OCI-LY7 (cell line): ENCODE measurements at regions not wholly inside any gene's neighbourhood (a gene's known extent, or its start where the extent isn't known, plus 50 kb on each side); places are given as distances from the start of the nearest gene placed in this dataset.
A peak's percentile ranks its signal among the peaks of the same experiment; 100 is the strongest.

Experiments used
- BruUV-seq: library from RNA; stranded (reverse); fragments of 400-500 nt; replicated peaks from 2 replicates; lab custom pipeline; 2021; lab: Mats Ljungman, UMichigan
- CTCF ChIA-PET: fragments of 300-600 bp; sonication (Branson Sonifier 250); formaldehyde crosslinking; loops from one replicate; lab custom pipeline; 2022; ENCODE audit warnings: antibody characterized with exemption; ENCODE audit not compliant: unreplicated experiment; lab: Charles Lee
- POLR2A ChIA-PET: fragments of 300-600 bp; sonication (Branson Sonifier 250); formaldehyde crosslinking; loops from one replicate; lab custom pipeline; 2022; ENCODE audit warnings: antibody characterized with exemption; lab: Charles Lee
- DNase-seq: peaks from one replicate; pipeline ENCODE4 v3.0.0-alpha.2; 2015; ENCODE audit warnings: low spot score
- H2AFZ ChIP-seq: fragments of 200-600 bp; sonication (generic), shearing (Covaris generic); 2 replicates; pipeline ENCODE4 v1.6.1; 2014; ENCODE audit warnings: mild to moderate bottlenecking, antibody characterized with exemption, low read length, moderate library complexity
- H3K27ac ChIP-seq: fragments of 200-600 bp; sonication (generic); 2 replicates; pipeline ENCODE4 v1.5.1; 2014; ENCODE audit warnings: mixed run types, low read depth, mild to moderate bottlenecking, moderate library complexity, low read length, inconsistent platforms; ENCODE audit not compliant: poor library complexity, severe bottlenecking
- H3K36me3 ChIP-seq: fragments of 200-600 bp; sonication (generic); 2 replicates; pipeline ENCODE4 v1.6.1; 2014; ENCODE audit warnings: mild to moderate bottlenecking, antibody characterized with exemption, low read length, moderate library complexity, mixed read lengths; ENCODE audit not compliant: insufficient read depth
- H3K4me1 ChIP-seq: fragments of 200-600 bp; sonication (generic); 2 replicates; pipeline ENCODE4 v1.5.1; 2014; ENCODE audit warnings: mild to moderate bottlenecking, low read length; ENCODE audit not compliant: insufficient read depth, poor library complexity, severe bottlenecking
- H3K4me2 ChIP-seq: fragments of 200-600 bp; sonication (generic); 2 replicates; pipeline ENCODE4 v1.6.1; 2014; ENCODE audit warnings: mild to moderate bottlenecking, low read length
- H3K4me3 ChIP-seq: fragments of 200-600 bp; sonication (generic); 2 replicates; pipeline ENCODE4 v1.5.1; 2014; ENCODE audit warnings: mild to moderate bottlenecking, low read depth, low read length; ENCODE audit not compliant: poor library complexity, severe bottlenecking
- H3K79me2 ChIP-seq: fragments of 200-600 bp; sonication (generic); 2 replicates; pipeline ENCODE4 v1.6.1; 2016; ENCODE audit warnings: low read depth, mild to moderate bottlenecking, low read length, moderate library complexity, mixed read lengths; ENCODE audit not compliant: insufficient read depth
- H3K9me2 ChIP-seq: fragments of 200-600 bp; sonication (generic); 2 replicates; pipeline ENCODE4 v1.6.1; 2016; ENCODE audit warnings: mild to moderate bottlenecking, low read length, mixed read lengths; ENCODE audit not compliant: insufficient read depth
- H3K9me3 ChIP-seq: fragments of 200-600 bp; sonication (generic); 2 replicates; pipeline ENCODE4 v1.6.1; 2014; ENCODE audit warnings: mild to moderate bottlenecking, mixed run types, low read length, mixed read lengths
- H4K20me1 ChIP-seq: fragments of 200-600 bp; sonication (generic); 2 replicates; pipeline ENCODE4 v1.6.1; 2014; ENCODE audit warnings: mild to moderate bottlenecking, antibody characterized with exemption, low read length, moderate library complexity, mixed read lengths; ENCODE audit not compliant: insufficient read depth
- CTCF ChIP-seq: fragments of 200-600 bp; sonication (generic); conservative IDR thresholded peaks from 2 replicates; pipeline ENCODE4 v1.5.1; 2014; ENCODE audit warnings: mild to moderate bottlenecking, antibody characterized with exemption, low read length, moderate library complexity, mixed read lengths
- EZH2phosphoT487 ChIP-seq: fragments of 200-600 bp; sonication (generic); IDR thresholded peaks from 2 replicates; pipeline ENCODE4 v1.6.1; 2018; ENCODE audit warnings: low read depth, borderline replicate concordance, mild to moderate bottlenecking, mixed run types, antibody characterized with exemption, low read length, moderate library complexity, mixed read lengths
- intact Hi-C: fragments of 100-400 bp; cut with micrococcal nuclease; formaldehyde crosslinking; loops from one replicate; pipeline ENCODE4 v1.10.0; 2022; ENCODE audit not compliant: unreplicated experiment

GRCh38 chr1:82091729-82092128 is 291.0 kb downstream of the ADGRL2 start:
- TF ChIP-seq CTCF (peak; percentile 28; the same call in 1 of the 2 replicates), EZH2phosphoT487 (no peak)
- intact Hi-C loops, result no loop called here
- Histone ChIP-seq H3K79me2 (no peaks in the 10 kb centered on the region), H2AFZ (no peak overlapping the region), H3K36me3 (no peaks in the 10 kb centered on the region), H3K4me3 (no peak overlapping the region), H3K9me3 (no peaks in the 10 kb centered on the region), H4K20me1 (no peaks in the 10 kb centered on the region), H3K4me1 (no peaks in the 10 kb centered on the region), H3K27ac (no peak overlapping the region), H3K9me2 (no peaks in the 10 kb centered on the region), H3K4me2 (no peak overlapping the region)
- ChIA-PET CTCF (no interaction called here), POLR2A (interaction anchor here (0.5 kb wide), 1 partner anchor 506 kb away, joined by 3 read pairs; no protein-coding TSS in a partner anchor)
- BruUV-seq, result no TSS peak
- no peak for DNase-seq

- Histone ChIP-seq H3K79me2 (no peaks in the 10 kb centered on the region), H3K4me2 (no peak overlapping the region), H2AFZ (no peak overlapping the region), H3K36me3 (no peaks in the 10 kb centered on the region), H3K4me3 (no peak overlapping the region), H3K27ac (no peak overlapping the region), H4K20me1 (no peaks in the 10 kb centered on the region), H3K4me1 (no peaks in the 10 kb centered on the region), H3K9me3 (no peaks in the 10 kb centered on the region), H3K9me2 (no peaks in the 10 kb centered on the region)
- no peak for DNase-seq
- intact Hi-C loops, result no loop called here
- ChIA-PET CTCF (no interaction called here), POLR2A (interaction anchor here (0.5 kb wide), 1 partner anchor 507 kb away, joined by 3 read pairs; no protein-coding TSS in a partner anchor)
- BruUV-seq, result no TSS peak
- TF ChIP-seq EZH2phosphoT487, result no peak
- TF ChIP-seq CTCF, result no peak
These were observed 290.5 kb downstream of the ADGRL2 start for GRCh38 chr1:82091265-82091664.

GRCh38 chr1:82090104-82090503 is 289.4 kb downstream of the ADGRL2 start:
- Histone ChIP-seq H3K4me2 (no peak overlapping the region), H3K9me2 (no peaks in the 10 kb centered on the region), H3K79me2 (no peaks in the 10 kb centered on the region), H2AFZ (no peak overlapping the region), H3K4me3 (no peak overlapping the region), H3K36me3 (no peaks in the 10 kb centered on the region), H3K4me1 (no peaks in the 10 kb centered on the region), H4K20me1 (no peaks in the 10 kb centered on the region), H3K9me3 (no peaks in the 10 kb centered on the region), H3K27ac (no peak overlapping the region)
- no TSS peak for BruUV-seq
- TF ChIP-seq EZH2phosphoT487, result no peak
- TF ChIP-seq CTCF, result peak; percentile 64
- no peak for DNase-seq
- intact Hi-C loops, result no loop called here
- ChIA-PET CTCF (no interaction called here), POLR2A (interaction anchor here (0.6 to 1.0 kb wide), 2 partner anchors 31 to 34 kb away, joined by 3 read pairs; no protein-coding TSS in a partner anchor)
